ENCODE measurements at regions not wholly inside any gene's neighbourhood (a gene's known extent, or its start where the extent isn't known, plus 50 kb on each side); places are given as distances from the start of the nearest gene placed in this dataset.
"Not testable (repeated sequence)": the region's sequence is repeated elsewhere in the genome, so short reads cannot be mapped to it uniquely, and the experiment has no call there.

DNA sequence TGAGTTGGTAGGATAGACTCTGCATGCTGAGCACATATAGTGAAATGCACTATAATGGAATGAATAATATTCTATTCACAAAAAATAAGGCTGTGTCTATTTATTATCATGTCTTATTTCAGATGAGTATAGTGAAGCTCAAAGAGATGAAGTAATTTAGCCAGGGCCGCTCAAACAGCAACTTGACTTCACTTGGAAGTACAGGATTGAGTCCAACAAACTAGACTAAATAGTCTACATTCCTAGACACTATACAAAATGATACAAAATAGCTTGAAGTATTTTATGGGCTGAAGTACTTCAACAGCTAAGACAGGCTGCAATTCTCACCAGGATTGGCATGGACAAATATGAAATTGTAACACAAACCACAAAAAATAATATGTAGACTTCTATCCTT lies 144.5 kb upstream of the DST start:
- Histone ChIP-seq H3K27ac (replicated peaks) (no peak overlapping the region), H3K4me3 (replicated peaks; ENCODE audit: insufficient read depth, low read length) (no peak overlapping the region), H3K27me3 (ENCODE audit: insufficient read depth, poor library complexity, severe bottlenecking) (no peaks in the 10 kb centered on the region)
- TF ChIP-seq POLR2AphosphoS5 (IDR thresholded peaks at IDR 0.05; ENCODE audit: low read depth) (no peak), GABPA (IDR thresholded peaks at IDR 0.05; ENCODE audit: low read depth) (no peak), SPI1 (IDR thresholded peaks at IDR 0.05; ENCODE audit: borderline replicate concordance, low read depth) (no peak)
- TF ChIP-seq, protein P1, sequence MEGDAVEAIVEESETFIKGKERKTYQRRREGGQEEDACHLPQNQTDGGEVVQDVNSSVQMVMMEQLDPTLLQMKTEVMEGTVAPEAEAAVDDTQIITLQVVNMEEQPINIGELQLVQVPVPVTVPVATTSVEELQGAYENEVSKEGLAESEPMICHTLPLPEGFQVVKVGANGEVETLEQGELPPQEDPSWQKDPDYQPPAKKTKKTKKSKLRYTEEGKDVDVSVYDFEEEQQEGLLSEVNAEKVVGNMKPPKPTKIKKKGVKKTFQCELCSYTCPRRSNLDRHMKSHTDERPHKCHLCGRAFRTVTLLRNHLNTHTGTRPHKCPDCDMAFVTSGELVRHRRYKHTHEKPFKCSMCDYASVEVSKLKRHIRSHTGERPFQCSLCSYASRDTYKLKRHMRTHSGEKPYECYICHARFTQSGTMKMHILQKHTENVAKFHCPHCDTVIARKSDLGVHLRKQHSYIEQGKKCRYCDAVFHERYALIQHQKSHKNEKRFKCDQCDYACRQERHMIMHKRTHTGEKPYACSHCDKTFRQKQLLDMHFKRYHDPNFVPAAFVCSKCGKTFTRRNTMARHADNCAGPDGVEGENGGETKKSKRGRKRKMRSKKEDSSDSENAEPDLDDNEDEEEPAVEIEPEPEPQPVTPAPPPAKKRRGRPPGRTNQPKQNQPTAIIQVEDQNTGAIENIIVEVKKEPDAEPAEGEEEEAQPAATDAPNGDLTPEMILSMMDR (IDR thresholded peaks at IDR 0.05; ENCODE audit: insufficient read depth, low read length), result no peak
- TF ChIP-seq, protein P2, sequence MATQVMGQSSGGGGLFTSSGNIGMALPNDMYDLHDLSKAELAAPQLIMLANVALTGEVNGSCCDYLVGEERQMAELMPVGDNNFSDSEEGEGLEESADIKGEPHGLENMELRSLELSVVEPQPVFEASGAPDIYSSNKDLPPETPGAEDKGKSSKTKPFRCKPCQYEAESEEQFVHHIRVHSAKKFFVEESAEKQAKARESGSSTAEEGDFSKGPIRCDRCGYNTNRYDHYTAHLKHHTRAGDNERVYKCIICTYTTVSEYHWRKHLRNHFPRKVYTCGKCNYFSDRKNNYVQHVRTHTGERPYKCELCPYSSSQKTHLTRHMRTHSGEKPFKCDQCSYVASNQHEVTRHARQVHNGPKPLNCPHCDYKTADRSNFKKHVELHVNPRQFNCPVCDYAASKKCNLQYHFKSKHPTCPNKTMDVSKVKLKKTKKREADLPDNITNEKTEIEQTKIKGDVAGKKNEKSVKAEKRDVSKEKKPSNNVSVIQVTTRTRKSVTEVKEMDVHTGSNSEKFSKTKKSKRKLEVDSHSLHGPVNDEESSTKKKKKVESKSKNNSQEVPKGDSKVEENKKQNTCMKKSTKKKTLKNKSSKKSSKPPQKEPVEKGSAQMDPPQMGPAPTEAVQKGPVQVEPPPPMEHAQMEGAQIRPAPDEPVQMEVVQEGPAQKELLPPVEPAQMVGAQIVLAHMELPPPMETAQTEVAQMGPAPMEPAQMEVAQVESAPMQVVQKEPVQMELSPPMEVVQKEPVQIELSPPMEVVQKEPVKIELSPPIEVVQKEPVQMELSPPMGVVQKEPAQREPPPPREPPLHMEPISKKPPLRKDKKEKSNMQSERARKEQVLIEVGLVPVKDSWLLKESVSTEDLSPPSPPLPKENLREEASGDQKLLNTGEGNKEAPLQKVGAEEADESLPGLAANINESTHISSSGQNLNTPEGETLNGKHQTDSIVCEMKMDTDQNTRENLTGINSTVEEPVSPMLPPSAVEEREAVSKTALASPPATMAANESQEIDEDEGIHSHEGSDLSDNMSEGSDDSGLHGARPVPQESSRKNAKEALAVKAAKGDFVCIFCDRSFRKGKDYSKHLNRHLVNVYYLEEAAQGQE (IDR thresholded peaks at IDR 0.05; ENCODE audit: insufficient replicate concordance, low read depth), result no peak
- DNase-seq (ENCODE audit: low read depth in 1 of 2, low spot score in 1 of 2), result no peak

DNA sequence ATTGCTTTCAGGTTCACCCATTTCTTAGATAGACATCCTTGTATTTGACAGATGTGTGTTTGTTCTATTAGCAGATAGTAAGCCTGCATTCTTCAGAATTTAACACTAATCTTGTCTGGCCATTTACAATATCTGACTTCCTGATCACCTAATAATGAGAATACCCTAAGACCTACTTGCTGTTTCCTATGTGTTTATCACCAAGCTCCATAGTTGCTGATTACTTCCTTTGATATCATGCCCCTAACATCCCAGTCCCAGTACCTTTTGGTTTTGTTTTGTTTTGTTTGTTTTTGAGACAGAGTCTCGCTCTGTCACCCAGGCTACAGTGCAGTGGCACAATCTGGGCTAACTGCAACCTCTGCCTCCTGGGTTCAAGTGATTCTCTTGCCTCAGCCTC lies 143.6 kb upstream of the DST start:
- no peak overlapping the region for H3K27ac ChIP-seq (replicated peaks)
- TF ChIP-seq SPI1 (IDR thresholded peaks at IDR 0.05; ENCODE audit: borderline replicate concordance, low read depth) (no peak), POLR2AphosphoS5 (IDR thresholded peaks at IDR 0.05; ENCODE audit: low read depth) (no peak), GABPA (IDR thresholded peaks at IDR 0.05; ENCODE audit: low read depth) (no peak)
- TF ChIP-seq, protein P1 (IDR thresholded peaks at IDR 0.05; ENCODE audit: insufficient read depth, low read length), result no peak
- TF ChIP-seq, protein P2 (IDR thresholded peaks at IDR 0.05; ENCODE audit: insufficient replicate concordance, low read depth), result no peak
- DNase-seq (ENCODE audit: low read depth in 1 of 2, low spot score in 1 of 2), result no peak
- no peaks in the 10 kb centered on the region for H3K27me3 ChIP-seq (ENCODE audit: insufficient read depth, poor library complexity, severe bottlenecking)
- H3K4me3 ChIP-seq (replicated peaks; ENCODE audit: insufficient read depth, low read length), result no peak overlapping the region

DNA sequence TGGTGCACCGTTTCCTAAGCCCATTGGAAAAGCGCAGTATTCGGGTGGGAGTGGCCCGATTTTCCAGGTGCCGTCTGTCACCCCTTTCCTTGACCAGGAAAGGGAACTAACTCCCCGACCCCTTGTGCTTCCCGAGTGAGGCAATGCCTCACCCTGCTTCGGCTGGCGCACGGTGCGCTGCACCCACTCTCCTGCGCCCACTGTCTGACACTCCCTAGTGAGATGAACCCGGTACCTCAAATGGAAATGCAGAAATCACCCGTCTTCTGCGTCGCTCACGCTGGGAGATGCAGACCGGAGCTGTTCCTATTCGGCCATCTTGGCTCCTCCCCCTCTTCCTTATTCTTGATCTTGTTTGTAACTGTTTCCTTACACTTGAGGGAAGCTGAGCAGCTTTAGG lies 142.8 kb upstream of the DST start:
- H3K27me3 ChIP-seq (ENCODE audit: insufficient read depth, poor library complexity, severe bottlenecking); H3K27ac ChIP-seq (replicated peaks); DNase-seq (ENCODE audit: low read depth in 1 of 2, low spot score in 1 of 2); H3K4me3 ChIP-seq (replicated peaks; ENCODE audit: insufficient read depth, low read length): not testable (repeated sequence)

DNA sequence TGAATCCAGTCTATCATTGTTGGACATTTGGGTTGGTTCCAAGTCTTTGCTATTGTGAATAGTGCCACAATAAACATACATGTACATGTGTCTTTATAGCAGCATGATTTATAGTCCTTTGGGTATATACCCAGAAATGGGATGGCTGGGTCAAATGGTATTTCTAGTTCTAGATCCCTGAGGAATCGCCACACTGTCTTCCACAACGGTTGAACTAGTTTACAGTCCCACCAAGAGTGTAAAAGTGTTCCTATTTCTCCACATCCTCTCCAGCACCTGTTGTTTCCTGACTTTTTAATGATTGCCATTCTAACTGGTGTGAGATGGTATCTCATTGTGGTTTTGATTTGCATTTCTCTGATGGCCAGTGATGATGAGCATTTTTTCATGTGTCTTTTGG lies 137.4 kb upstream of the DST start:
- DNase-seq (ENCODE audit: low read depth in 1 of 2, low spot score in 1 of 2); H3K27ac ChIP-seq (replicated peaks); H3K27me3 ChIP-seq (ENCODE audit: insufficient read depth, poor library complexity, severe bottlenecking); H3K4me3 ChIP-seq (replicated peaks; ENCODE audit: insufficient read depth, low read length): not testable (repeated sequence)

DNA sequence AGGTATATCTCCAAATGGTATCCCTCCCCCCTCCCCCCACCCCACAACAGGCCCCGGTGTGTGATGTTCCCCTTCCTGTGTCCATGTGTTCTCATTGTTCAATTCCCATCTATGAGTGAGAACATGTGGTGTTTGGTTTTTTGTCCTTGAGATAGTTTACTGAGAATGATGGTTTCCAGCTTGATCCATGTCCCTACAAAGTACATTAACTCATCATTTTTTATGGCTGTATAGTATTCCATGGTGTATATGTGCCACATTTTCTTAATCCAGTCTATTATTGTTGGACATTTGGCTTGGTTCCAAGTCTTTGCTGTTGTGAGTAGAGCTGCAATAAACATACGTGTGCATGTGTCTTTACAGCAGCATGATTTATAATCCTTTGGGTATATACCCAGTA lies 135.8 kb upstream of the DST start:
- H3K27ac ChIP-seq (replicated peaks); H3K4me3 ChIP-seq (replicated peaks; ENCODE audit: insufficient read depth, low read length); DNase-seq (ENCODE audit: low read depth in 1 of 2, low spot score in 1 of 2); H3K27me3 ChIP-seq (ENCODE audit: insufficient read depth, poor library complexity, severe bottlenecking): not testable (repeated sequence)
